NCI-H1048 (cell line): ENCODE measurements at regions not wholly inside any gene's neighbourhood (a gene's known extent, or its start where the extent isn't known, plus 50 kb on each side); places are given as distances from the start of the nearest gene placed in this dataset.

Experiments
- DNase-seq: peaks from one replicate; lab custom pipeline; 2025; lab: John Stamatoyannopoulos, UW

DNA sequence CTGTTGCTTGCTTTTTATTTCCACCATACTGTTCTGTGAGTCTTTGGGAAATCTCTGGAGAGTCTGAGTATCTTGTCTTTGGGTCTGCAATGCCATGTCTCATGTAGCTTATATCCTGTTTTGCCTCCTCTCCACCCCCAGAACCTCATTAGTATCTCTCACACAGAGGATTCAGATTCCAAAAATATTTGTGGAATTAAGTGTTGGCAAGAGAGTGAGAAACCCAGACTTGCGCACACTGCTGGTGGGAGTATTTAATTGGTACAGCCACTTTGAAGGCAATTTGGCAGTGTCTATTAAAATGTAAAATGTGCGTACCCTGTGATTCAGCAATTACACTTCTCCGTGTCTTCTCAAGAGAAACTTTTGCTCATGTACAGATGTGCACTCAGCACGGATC is 68.6 kb downstream of the ZNF621 start:
- no peak for DNase-seq

DNA sequence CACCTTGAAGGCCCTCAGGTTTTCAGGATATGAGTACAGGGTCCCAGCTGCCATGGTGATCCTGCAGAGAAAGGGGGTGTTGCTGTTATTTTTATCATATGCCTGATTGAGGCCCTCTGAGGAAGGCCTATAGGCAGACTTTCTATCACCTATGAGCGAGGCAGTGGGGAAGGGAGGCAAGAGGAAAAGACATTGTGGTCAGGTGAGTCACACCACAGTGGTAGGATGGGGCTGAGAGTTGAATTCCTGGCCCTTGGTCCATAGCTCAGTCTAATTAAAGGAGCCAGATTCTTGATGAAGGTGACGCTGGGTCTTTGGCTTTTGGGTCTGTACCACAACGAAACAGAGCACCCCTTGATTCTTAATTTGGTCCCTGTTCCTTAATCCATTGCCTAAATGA is 72.7 kb downstream of the ZNF621 start:
- DNase-seq = no peak

DNA sequence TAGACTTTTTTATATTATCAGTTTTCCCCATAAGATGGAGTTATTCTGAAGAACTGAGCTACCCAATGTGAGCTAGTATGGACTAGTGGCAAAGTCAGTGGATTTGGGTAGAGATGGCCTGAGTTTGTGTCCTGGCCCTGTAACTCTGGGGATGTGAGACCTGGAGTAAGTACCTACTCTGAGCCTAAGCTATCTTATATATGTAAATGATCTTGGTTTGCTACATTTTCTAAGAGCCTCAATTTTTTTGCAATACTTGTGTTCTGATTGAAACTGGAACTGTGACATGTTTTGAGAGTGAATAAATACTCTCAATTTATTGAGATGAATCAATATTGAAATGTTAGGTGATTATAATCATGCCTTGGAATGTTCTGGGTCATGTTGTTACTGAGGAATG is 73.6 kb downstream of the ZNF621 start:
- DNase-seq = no peak

DNA sequence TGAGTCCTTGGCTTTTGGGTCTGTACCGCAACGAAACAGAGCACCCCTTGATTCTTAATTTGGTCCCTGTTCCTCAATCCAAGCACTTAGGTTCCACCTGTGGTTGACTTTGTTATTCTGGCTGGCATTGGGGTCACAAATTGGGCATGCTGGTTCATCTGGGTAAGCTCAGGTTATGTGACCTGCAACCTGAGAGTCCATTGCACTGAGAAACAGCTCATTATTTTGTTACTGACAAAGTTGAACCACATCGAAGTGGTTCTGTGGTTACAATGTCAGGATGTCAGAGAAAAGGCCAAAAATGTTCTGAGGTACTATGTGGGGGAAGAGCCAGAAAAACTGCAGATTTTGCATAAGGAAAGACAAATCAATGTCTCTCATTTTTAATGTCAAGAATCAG is 74.2 kb downstream of the ZNF621 start:
- DNase-seq = no peak

DNA sequence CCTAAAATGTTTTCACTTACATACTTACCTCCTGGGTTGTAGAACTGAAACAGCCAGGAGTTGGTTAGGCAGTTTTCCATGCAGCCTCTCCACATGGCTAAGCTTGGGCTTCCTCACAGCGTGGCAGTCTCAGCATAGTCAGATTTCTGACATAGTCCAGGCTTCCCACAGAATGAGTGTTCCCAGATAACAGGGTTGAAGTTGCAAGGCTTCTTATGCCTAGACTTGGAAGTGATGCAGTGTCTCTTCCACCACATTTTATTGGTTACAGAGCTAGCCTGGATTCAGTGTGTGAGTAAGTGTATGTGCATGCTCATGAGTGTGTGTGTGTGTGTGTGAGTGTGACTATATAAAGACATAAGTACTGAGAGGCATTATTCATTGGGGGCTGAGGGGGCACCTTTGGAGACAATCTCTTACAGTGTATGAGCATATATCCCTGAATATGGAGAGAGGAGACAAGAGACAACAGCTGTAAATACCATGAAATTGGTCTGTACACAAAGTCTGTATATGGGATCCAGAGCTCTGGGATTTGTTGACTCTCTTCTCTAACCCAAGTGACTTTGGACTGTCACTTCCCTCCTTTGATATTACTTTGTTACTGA is 78.1 kb downstream of the ZNF621 start:
- no peak for DNase-seq

DNA sequence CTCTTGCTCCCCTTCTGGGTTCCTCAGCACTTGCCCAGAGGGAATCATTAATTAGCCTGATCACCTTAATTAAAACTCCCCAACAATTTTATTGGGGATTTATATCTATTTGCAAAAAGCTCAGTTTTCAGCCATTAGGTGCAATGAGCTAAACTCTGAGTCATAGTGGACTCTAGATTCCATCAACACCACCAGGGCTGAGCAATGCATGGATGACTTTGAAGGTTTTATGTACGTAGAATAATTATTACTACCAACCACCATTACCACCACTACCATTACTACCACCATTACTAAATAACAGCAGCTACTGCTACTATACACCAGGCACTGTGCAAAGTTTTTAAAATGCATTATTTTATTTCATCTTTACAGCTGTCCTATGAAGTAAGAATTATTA is 81.2 kb downstream of the ZNF621 start:
- no peak for DNase-seq

DNA sequence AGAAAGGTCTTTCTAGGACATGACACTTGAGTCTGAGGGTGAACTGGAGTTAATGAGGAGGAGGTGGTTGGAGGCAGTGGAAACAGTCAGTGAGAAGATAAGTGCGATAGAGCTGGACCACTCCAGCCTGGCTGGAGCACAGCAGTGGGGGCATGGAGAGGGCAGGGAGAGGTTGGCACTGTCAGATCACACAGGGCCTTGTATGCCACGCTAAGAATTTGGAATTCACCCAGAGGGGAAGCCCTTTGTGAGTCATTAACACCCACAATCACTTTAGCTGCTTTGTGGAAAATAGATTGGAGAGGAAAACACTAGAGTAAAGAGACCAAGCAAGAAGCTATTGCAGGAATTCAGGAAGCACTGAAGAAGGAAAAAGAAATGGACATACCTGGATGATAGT is 83.3 kb downstream of the ZNF621 start:
- DNase-seq = no peak

DNA sequence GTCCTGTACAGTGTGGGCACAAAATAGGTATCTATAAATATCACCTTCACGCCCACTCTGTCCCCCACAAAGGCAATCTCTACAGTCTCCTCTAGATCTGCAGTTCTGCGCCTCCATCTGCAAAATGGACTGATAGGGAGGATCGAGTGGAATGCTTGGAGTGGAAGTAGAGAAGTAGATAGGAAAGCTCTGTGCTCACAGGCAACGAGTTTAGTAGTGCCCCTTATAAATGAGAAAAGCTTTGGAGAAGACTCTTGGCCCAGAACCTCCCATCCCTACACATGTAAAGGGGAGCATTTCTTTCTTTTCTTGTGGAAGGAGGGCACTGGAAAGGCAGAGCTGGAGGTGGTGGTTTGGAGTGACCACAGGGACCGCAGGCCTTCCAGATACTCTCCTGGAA is 88.5 kb downstream of the ZNF621 start:
- DNase-seq = no peak

DNA sequence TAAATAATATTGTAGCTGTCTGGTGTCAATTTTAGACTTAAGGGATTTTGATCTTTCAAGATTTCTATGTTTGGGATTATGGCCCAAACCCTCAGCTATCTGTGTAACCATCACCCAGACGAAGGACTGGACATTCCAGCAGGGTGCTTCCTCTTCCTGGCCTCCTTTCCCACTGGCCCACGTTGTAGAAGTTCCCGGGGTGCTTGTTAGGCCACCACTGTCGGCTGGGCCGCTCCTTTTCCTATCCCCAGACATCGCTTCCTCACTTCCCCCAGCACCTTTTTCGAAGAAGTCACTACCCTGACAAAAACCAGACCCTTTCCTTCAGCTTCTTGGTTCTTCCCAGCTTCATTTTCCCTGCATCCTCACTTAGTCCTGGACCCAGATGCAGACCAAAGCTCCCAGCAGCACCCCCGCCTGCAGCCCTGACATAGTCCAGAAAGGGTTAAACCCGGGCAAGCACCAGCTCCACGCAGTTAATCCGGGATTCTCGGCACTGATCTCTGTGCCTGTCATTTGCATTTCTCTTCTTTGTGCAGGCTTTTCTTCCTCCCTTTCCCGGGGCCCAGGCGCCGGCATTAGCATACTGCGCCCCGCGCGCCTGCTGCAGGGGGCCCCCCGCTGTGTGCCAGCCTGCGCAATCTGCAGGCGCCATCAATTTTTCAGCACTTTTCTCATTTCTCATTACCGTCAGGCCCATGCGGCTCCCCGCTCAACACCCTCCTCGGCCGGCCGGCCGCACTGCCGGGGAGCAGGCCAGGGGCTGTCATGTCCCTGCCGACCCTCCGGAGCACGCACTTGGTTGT is 90.6 kb downstream of the ZNF621 start:
- peak; percentile 13 for DNase-seq

DNA sequence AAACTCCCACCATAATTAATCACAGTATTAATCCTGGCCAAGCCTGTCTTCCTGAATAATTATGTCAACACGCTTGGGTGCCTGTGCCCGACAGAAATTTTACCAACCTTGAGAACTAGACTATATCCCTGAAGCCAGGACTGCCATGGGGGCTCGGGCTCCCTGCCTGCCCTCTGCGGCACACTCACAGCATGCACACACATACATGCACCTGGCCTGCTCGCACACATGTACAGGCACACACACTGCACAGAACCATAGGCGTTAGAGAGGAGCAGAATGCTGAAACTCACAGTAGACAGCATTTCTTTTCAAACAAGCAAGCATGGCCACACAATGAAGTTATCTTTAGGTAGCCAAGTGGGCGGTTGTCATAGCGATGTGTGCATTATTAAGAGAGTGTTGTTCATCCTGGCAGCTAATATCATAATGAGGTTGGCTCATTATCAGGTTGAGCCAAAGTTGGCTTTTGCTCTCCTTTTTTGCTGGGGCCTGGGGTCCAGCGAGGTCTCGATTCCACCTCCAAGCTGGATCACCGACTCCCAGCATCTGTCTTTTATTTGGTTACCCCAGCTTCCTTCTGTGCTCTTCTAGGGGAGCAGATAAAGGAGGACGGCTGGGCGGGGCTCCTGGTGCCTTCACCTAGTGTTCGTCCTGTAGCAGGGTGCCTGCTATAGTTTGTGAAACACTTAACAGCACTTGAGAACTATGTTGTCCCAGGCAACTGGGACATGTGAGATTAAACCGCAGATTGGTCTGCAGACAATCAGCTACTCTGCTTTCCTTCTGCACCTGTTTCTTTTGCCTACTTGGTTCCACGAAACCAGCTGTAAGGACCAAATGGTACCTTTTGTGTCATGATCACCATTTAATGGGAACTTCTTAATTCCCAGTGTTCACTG is 91.4 kb downstream of the ZNF621 start:
- DNase-seq = no peak

DNA sequence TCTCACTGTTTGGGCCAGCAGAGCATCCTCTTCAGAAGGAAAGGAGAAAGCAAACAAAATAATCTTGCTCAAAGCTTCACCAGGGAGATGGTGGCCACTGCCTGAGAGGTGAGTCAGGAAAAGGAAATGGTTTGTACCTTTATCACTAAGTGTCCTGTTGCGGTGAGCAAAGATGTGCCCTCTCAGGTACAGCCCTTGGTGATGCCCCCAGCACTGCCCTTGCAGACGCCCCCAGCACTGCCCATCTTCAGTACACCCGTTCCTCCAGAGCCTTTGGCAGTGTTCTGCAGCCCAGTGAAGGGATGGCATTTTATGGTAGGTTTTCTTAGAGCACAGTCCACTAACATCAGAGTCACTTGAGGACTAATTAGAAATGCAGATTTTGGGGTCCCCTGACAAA is 92.3 kb downstream of the ZNF621 start:
- no peak for DNase-seq

DNA sequence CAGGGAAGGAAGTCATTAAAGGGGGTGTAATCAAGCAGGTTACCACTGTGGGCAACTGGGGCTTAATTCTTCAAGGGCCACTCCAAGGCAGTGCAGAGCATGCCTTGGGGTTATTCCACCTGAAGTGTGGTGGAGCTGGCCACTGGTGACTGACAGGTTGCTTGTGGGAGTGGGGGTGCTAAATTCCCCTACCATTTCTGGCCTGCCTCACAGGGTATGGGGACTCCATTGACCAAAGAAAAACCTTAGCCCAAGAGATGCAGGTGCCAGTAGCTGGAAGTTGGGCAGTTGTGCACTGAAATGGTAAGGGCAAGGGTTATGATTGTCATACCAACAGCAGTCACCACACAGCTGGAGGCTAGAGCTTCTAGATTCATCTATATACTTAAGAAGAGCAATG is 93.4 kb downstream of the ZNF621 start:
- DNase-seq = no peak

DNA sequence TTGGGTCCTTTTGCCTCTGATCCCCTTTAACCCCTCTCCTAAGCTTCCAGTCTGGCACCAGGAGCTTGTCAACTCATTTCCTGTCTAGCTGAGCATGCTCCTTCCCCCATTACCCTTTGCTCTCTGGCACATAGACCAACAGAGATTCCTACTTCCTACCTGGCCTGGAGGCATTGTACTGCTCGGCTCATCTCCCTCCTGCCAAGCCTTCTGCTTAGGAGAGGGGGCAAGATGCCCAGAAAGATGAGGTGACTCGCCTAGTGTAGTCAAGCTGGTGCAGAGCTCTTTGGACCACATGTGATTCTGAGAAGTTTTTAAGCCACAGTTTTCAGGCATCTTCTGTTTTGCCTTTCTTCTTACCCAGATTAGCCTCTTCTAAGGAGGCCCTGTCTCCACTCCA is 95.4 kb downstream of the ZNF621 start:
- DNase-seq = no peak

DNA sequence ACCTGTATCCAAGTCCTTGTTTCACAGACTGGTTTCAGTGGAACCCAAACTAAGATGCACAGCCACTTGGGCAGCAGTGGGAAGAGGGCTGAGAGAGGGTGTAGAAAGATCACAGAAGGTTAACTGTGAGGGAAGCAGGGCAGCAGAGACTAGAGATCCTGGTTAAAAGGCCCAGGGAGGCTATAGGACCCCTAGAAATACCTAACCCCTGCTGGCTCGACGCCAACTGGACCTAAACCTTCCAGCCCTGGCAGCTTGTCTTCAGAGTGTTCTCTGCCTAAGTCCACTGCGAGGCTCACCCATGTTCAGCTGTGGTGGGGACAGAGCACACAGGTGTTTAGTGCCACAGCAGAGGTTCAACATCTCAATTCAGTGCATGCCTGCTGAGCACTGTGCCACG is 96.5 kb downstream of the ZNF621 start:
- DNase-seq = no peak

DNA sequence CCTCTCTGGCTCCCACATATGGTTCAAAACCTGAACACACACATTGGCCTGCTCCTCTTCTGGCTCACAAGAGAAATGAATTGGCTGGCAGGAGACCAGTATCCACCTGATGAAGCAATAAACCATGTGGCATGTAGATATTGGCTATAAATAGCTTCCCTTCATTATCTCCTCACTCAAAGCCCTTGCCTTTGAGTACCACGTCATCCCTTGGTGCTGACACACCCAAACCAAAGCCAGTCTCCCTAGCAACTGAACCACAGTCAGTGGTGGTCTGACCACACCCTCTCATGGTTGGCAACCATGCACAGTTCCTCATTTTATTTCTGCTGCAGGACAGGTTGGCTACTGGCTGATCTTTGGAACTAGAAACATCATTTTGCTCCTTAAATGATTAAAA is 98.8 kb downstream of the ZNF621 start:
- DNase-seq = no peak

DNA sequence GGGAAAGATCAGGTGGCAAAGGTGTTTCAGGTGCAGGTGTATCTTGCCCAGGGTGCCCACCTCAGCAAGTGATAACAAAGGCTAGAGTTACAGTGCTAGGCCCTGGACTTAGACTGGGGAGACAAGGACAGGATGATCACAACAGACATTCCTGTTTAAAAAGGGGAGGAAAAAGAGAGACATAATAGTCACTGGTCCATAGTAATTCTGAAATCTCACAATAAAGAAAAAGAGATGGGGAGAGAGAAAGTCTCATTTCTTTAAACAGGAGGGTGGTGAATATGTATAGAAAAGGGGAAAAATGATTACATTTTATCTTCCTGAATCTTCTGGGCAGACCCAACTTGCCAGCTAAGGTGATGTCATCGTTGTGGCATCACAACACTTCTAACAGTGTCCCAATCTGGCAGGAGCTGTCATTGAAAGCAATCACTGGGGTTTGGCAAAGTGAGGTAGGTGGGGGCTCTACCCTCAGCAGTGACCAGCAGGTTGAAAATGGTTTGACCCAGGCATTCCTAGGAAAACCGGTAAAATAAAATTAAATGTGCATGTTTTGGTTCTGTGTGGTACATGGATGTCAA is 99.5 kb downstream of the ZNF621 start:
- DNase-seq = no peak

DNA sequence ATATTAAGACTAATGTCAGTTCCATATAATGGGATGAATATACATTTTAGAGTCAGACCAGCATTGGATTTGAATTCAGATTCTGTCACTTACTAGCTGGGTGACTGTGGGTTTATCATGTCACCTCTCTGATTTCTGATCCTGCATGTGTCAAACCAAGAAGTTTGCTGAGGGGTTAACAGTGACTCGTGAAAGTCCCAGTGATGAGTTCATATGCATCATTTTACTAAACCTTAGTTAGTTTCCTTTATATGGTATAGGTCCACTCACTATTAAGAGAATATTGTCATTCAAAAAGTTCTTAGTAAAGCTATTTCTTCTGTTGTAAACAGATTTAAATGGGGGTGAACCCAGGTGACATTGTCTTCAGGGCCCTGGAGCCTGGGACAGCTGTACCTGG is 102.3 kb downstream of the ZNF621 start:
- no peak for DNase-seq

DNA sequence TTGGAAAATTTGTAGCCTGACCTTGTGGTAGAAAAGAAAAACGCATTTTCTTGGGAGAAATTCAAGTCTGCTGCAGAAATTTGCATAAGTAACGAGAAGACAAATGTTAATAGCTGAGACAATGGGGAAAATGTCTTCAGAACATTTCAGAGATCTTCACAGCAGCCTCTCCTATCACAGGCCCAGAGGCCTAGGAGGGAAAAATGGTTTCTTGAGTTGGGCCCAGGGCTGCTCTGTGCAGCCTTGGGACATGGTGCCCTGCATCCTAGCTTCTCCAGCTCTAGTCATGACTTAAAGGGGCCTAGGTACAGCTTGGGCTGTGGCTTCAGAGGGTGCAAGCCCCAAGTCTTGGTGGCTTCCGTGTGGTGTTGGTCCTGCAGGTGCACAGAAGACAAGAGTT is 104.2 kb downstream of the ZNF621 start:
- DNase-seq = no peak

DNA sequence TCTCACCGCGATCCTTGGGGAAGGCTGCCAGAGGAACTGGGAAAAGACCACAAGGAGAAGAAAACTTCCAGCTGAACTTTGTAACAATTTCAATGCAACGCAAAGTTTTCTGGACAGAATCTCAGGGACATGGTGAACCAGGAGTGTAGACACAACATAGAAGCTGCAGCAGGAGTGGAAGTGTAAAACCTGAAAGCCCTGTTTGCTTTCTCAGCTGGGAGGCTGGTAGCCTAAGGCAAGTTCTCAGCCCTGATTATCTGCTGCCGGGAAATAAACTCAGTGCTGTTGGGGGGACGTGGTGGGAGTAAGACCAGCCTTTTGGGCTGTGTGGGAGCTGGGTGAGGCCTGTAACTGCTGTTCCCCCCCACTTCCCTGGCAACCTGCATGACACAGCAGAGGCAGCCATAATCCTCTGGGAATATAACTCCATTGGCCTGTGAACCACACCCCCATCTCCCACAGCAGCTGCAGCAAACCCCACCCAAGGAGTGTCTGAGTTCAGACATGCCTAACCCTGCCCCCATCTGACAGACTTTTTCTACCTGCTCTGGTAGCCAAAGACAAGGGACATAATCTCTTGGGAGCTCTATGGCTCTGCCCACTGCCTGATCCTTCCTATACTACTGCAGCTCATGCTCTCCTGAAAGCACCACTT is 106.7 kb downstream of the ZNF621 start:
- no peak for DNase-seq

DNA sequence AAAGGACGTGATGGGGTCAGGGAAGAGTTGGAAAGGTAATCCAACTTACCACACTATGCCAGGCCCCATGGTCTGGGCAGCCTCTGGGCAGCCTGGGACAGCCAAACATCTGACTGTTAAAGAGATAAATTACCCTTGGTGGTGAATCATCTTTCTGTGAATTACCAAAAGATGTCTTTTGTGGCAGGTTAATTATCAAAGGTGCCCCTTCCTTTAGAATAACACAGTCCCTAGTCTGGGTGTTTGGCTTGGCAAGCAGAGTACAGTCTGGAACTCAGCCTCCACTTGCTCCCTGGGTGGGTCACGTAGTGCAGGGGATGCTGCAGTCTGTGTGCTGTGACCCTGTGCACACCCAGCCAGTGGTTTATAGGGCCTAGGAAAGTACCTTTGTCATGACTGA is 113.1 kb downstream of the ZNF621 start:
- no peak for DNase-seq

DNA sequence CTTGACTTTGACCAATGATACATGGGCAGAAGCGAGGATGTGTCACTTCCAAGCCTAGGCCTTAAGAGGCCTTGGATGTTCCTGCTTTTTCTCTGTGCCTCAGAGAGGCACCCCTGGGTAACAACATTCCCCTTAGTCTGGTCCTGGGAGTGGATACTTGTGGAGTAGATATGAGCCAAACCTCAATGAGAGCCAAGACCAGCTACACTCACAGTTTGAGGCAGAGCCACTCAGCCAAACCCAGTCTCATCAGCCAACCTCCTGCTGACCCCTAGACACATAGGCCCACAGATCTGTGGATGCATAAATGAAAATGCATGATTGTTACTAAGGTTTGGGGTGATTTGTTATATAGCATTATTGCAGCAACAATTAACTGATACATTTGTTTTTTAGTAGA is 114.2 kb downstream of the ZNF621 start:
- DNase-seq = no peak

DNA sequence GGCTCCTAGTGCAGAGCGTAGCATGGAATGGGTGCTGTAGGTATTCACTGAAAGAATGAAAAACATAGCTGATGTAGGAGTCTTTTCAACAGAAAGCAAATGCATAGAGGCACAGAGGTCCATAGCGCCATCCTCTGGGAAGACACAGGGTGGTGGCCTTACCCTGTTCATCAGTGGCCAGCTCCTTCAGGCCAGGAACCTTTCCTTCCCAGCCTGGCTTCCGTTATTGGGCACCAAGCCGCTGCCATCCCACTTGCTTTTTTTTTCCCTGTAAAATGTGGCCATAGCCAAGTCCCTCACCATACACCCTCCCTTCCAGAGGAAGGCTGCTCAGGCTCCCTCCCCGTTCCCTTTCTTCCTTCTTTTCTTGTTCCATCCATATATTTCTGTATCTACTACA is 118.1 kb downstream of the ZNF621 start:
- no peak for DNase-seq
